ENCODE measurements at regions not wholly inside any gene's neighbourhood (a gene's known extent, or its start where the extent isn't known, plus 50 kb on each side); places are given as distances from the start of the nearest gene placed in this dataset.

- no peak for TF ChIP-seq EZH2 (optimal IDR thresholded peaks at IDR 0.05; ENCODE audit: low read depth, low read length)
- TF ChIP-seq, protein P1, sequence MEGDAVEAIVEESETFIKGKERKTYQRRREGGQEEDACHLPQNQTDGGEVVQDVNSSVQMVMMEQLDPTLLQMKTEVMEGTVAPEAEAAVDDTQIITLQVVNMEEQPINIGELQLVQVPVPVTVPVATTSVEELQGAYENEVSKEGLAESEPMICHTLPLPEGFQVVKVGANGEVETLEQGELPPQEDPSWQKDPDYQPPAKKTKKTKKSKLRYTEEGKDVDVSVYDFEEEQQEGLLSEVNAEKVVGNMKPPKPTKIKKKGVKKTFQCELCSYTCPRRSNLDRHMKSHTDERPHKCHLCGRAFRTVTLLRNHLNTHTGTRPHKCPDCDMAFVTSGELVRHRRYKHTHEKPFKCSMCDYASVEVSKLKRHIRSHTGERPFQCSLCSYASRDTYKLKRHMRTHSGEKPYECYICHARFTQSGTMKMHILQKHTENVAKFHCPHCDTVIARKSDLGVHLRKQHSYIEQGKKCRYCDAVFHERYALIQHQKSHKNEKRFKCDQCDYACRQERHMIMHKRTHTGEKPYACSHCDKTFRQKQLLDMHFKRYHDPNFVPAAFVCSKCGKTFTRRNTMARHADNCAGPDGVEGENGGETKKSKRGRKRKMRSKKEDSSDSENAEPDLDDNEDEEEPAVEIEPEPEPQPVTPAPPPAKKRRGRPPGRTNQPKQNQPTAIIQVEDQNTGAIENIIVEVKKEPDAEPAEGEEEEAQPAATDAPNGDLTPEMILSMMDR (IDR thresholded peaks at IDR 0.05; ENCODE audit: low read length): no peak
These were observed 402.5 kb downstream of the NFIB start for GRCh38 chr9:13911473-13911872.
